ENCODE measurements at regions not wholly inside any gene's neighbourhood (a gene's known extent, or its start where the extent isn't known, plus 50 kb on each side); places are given as distances from the start of the nearest gene placed in this dataset.

DNA sequence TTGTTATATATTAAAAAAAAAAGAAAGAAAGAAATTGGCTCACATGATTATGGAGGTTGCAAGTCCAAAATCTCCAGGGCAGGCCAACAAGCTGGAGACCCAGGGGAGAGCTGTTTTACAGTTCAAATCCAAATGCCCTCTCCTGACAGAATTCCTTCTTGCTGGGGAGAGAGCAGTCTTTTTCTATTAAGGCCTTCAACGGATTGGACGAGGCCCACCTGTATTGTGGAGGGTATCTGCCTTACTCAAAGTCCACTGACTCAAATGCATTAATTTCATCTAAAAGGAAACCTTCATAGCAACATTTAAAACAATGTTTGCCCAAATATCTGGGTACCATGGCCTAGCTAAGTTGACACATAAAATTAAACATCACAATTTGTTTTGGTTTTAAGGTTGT lies 56.9 kb upstream of the TRIM67 start:
- TF ChIP-seq, protein P1, sequence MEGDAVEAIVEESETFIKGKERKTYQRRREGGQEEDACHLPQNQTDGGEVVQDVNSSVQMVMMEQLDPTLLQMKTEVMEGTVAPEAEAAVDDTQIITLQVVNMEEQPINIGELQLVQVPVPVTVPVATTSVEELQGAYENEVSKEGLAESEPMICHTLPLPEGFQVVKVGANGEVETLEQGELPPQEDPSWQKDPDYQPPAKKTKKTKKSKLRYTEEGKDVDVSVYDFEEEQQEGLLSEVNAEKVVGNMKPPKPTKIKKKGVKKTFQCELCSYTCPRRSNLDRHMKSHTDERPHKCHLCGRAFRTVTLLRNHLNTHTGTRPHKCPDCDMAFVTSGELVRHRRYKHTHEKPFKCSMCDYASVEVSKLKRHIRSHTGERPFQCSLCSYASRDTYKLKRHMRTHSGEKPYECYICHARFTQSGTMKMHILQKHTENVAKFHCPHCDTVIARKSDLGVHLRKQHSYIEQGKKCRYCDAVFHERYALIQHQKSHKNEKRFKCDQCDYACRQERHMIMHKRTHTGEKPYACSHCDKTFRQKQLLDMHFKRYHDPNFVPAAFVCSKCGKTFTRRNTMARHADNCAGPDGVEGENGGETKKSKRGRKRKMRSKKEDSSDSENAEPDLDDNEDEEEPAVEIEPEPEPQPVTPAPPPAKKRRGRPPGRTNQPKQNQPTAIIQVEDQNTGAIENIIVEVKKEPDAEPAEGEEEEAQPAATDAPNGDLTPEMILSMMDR (IDR thresholded peaks at IDR 0.05; ENCODE audit: poor library complexity) = no peak
- no peak for TF ChIP-seq EZH2 (IDR thresholded peaks at IDR 0.05; ENCODE audit: borderline replicate concordance)
